Fibroblast of lung (primary cell): ENCODE measurements at regions not wholly inside any gene's neighbourhood (a gene's known extent, or its start where the extent isn't known, plus 50 kb on each side); places are given as distances from the start of the nearest gene placed in this dataset.

Source experiments
- DNase-seq, 2 donors: peaks; one replicate each; pipeline versions ENCODE4 v3.0.0 to v3.0.0-alpha.2; 2010; ENCODE audit warnings: low read depth in 2 of 2
- H2AFZ ChIP-seq: 2 replicates; pipeline ENCODE4 v1.5.1; 2012; ENCODE audit warnings: low read length, control low read depth, inconsistent platforms
- H3K27ac ChIP-seq: 2 replicates; pipeline ENCODE4 v1.5.1; 2011; ENCODE audit warnings: low read length, control low read depth; ENCODE audit not compliant: insufficient read depth
- H3K27me3 ChIP-seq: 2 replicates; pipeline ENCODE4 v1.5.1; 2011; ENCODE audit warnings: mild to moderate bottlenecking, low read length; ENCODE audit not compliant: control insufficient read depth, insufficient read depth
- H3K36me3 ChIP-seq: 2 replicates; pipeline ENCODE4 v1.5.1; 2011; ENCODE audit warnings: low read length; ENCODE audit not compliant: control insufficient read depth, insufficient read depth
- H3K4me1 ChIP-seq: 2 replicates; pipeline ENCODE4 v1.5.1; 2011; ENCODE audit warnings: low read length; ENCODE audit not compliant: control insufficient read depth, insufficient read depth; ENCODE audit errors: extremely low read depth
- H3K4me2 ChIP-seq: 2 replicates; pipeline ENCODE4 v1.5.1; 2011; ENCODE audit warnings: low read length, control low read depth; ENCODE audit not compliant: insufficient read depth; ENCODE audit errors: extremely low read depth
- H3K4me3 ChIP-seq, 4 experiments: fragments of 200-600 bp in 1 of 4; sonication (generic) in 1 of 4; replicated peaks in 1 of 4; 2 replicates each; pipeline ENCODE4 v1.5.1; 2011 to 2016; ENCODE audit warnings: low read length in 4 of 4, low read depth in 3 of 4, mild to moderate bottlenecking in 3 of 4, control low read depth in 2 of 4, inconsistent platforms in 1 of 4, mixed read lengths in 1 of 4; ENCODE audit not compliant: insufficient read depth in 1 of 4; ENCODE audit errors: control extremely low read depth in 1 of 4
- H3K79me2 ChIP-seq: 2 replicates; pipeline ENCODE4 v1.5.1; 2012; ENCODE audit warnings: mild to moderate bottlenecking, low read length, inconsistent platforms; ENCODE audit not compliant: control insufficient read depth, insufficient read depth
- H3K9ac ChIP-seq: 2 replicates; pipeline ENCODE4 v1.5.1; 2011; ENCODE audit warnings: mild to moderate bottlenecking, low read length, control low read depth; ENCODE audit not compliant: insufficient read depth
- H3K9me3 ChIP-seq: 2 replicates; pipeline ENCODE4 v1.5.1; 2012; ENCODE audit warnings: low read depth, low read length; ENCODE audit not compliant: control insufficient read depth, insufficient read depth
- H4K20me1 ChIP-seq: 2 replicates; pipeline ENCODE4 v1.5.1; 2011; ENCODE audit warnings: low read length; ENCODE audit not compliant: control insufficient read depth, insufficient read depth; ENCODE audit errors: extremely low read depth
- CTCF ChIP-seq, 2 donors: IDR thresholded peaks in 1 of 2; conservative IDR thresholded peaks in 1 of 2; 1 replicate in 1 of 2; 2 replicates in 1 of 2; pipeline ENCODE4 v1.5.1; 2011 to 2012; ENCODE audit warnings: low read length in 2 of 2, control low read depth in 1 of 2, inconsistent platforms in 1 of 2, low read depth in 1 of 2, mild to moderate bottlenecking in 1 of 2
- EZH2 ChIP-seq: IDR thresholded peaks from 2 replicates; pipeline ENCODE4 v1.5.1; 2012; ENCODE audit warnings: low read length, control low read depth, mild to moderate bottlenecking; ENCODE audit errors: missing control alignments

- TF ChIP-seq CTCF (conservative IDR thresholded peaks at IDR 0.05 in 1 of 2, IDR thresholded peaks at IDR 0.05 in 1 of 2; ENCODE audit: low read depth in 1 of 2, low read length in 2 of 2) (no peak), EZH2 (no peak)
- Histone ChIP-seq H3K27ac (no peak overlapping the region), H3K36me3 (no peaks in the 10 kb centered on the region), H4K20me1 (no peaks in the 10 kb centered on the region), H3K4me2 (no peak overlapping the region), H3K4me1 (no peaks in the 10 kb centered on the region), H3K4me3 (no peak overlapping the region), H3K27me3 (no peaks in the 10 kb centered on the region), H2AFZ (no peak overlapping the region), H3K9ac (no peak overlapping the region), H3K9me3 (no peaks in the 10 kb centered on the region), H3K79me2 (peaks cover 33% of the 10 kb centered on the region)
- no peak for DNase-seq
These were observed 53.3 kb downstream of the UTRN start for GRCh38 chr6:144338474-144338873.

GRCh38 chr6:144338951-144339700 is 54.0 kb downstream of the UTRN start:
- Histone ChIP-seq H3K9me3 (no peaks in the 10 kb centered on the region), H3K4me2 (no peak overlapping the region), H3K9ac (no peak overlapping the region), H3K79me2 (peaks cover 34% of the 10 kb centered on the region), H3K4me1 (no peaks in the 10 kb centered on the region), H4K20me1 (no peaks in the 10 kb centered on the region), H3K27me3 (no peaks in the 10 kb centered on the region), H3K36me3 (no peaks in the 10 kb centered on the region), H3K4me3 (no peak overlapping the region), H3K27ac (no peak overlapping the region), H2AFZ (no peak overlapping the region)
- TF ChIP-seq EZH2 (no peak), CTCF (conservative IDR thresholded peaks at IDR 0.05 in 1 of 2, IDR thresholded peaks at IDR 0.05 in 1 of 2; ENCODE audit: low read depth in 1 of 2, low read length in 2 of 2) (no peak)
- DNase-seq, result no peak

- H3K36me3 ChIP-seq, result no peaks in the 10 kb centered on the region
- no peaks in the 10 kb centered on the region for H3K27me3 ChIP-seq
- H4K20me1 ChIP-seq, result no peaks in the 10 kb centered on the region
- TF ChIP-seq EZH2 (no peak), CTCF (conservative IDR thresholded peaks at IDR 0.05 in 1 of 2, IDR thresholded peaks at IDR 0.05 in 1 of 2; ENCODE audit: low read depth in 1 of 2, low read length in 2 of 2) (no peak)
- no peak overlapping the region for H3K4me2 ChIP-seq
- no peak for DNase-seq
- H3K79me2 ChIP-seq, result peaks cover 35% of the 10 kb centered on the region
- H3K9ac ChIP-seq, result no peak overlapping the region
- no peaks in the 10 kb centered on the region for H3K9me3 ChIP-seq
- no peak overlapping the region for H2AFZ ChIP-seq
- no peak overlapping the region for H3K4me3 ChIP-seq
- no peak overlapping the region for H3K27ac ChIP-seq
- H3K4me1 ChIP-seq, result no peaks in the 10 kb centered on the region
These were observed 54.8 kb downstream of the UTRN start for GRCh38 chr6:144339859-144340452.
